ENCODE measurements at regions not wholly inside any gene's neighbourhood (a gene's known extent, or its start where the extent isn't known, plus 50 kb on each side); places are given as distances from the start of the nearest gene placed in this dataset.
A peak's percentile ranks its signal among the peaks of the same experiment; 100 is the strongest.

GRCh38 chr2:136527560-136527959 lies 237.8 kb upstream of the THSD7B start:
- H3K27ac ChIP-seq (ENCODE audit: low read length), result no peak overlapping the region
- BruUV-seq (replicated peaks), result no TSS peak
- H3K9me3 ChIP-seq (ENCODE audit: control insufficient read depth, insufficient read depth, low read depth, low read length), result no peaks in the 10 kb centered on the region
- no peaks in the 10 kb centered on the region for H3K36me3 ChIP-seq (ENCODE audit: control insufficient read depth, insufficient read depth, low read length)
- ChIA-PET POLR2A (no interaction called here), CTCF (no interaction called here)
- intact Hi-C loops (cut with micrococcal nuclease; ENCODE audit: unreplicated experiment), result no loop called here
- H3K27me3 ChIP-seq (ENCODE audit: control insufficient read depth, insufficient read depth, low read length), result no peaks in the 10 kb centered on the region
- TF ChIP-seq POLR2AphosphoS5 (IDR thresholded peaks at IDR 0.05; ENCODE audit: low read depth, low read length) (no peak), REST (IDR thresholded peaks at IDR 0.05; ENCODE audit: insufficient read depth in 1 of 2, low read depth in 2 of 2, low read length in 1 of 2) (peak; percentile 85 to 86)
- H3K4me1 ChIP-seq (ENCODE audit: control insufficient read depth, insufficient read depth, low read length), result no peaks in the 10 kb centered on the region
- no peak overlapping the region for H3K4me3 ChIP-seq (ENCODE audit: low read depth in 2 of 2, low read length in 2 of 2)
- ATAC-seq, result no peak
- DNase-seq (ENCODE audit: low read depth, low spot score), result no peak
- in situ Hi-C loops (cut with HindIII; ENCODE audit: low pct_unique_long_range_greater_than_20kb, low sequenced_read_pairs), result no loop called here

GRCh38 chr2:136522724-136523123 lies 242.6 kb upstream of the THSD7B start:
- H3K27me3 ChIP-seq (ENCODE audit: control insufficient read depth, insufficient read depth, low read length), result no peaks in the 10 kb centered on the region
- ChIA-PET POLR2A (no interaction called here), CTCF (no interaction called here)
- TF ChIP-seq TCF7L2 (IDR thresholded peaks at IDR 0.05; ENCODE audit: low read depth, low read length) (no peak), SIN3A (IDR thresholded peaks at IDR 0.05; ENCODE audit: borderline replicate concordance, insufficient read depth, low read depth, low read length) (no peak)
- intact Hi-C loops (cut with micrococcal nuclease; ENCODE audit: unreplicated experiment) (no loop called here), in situ Hi-C loops (cut with HindIII; ENCODE audit: low pct_unique_long_range_greater_than_20kb, low sequenced_read_pairs) (no loop called here)
- ATAC-seq, result no peak
- no peaks in the 10 kb centered on the region for H3K4me1 ChIP-seq (ENCODE audit: control insufficient read depth, insufficient read depth, low read length)
- H3K27ac ChIP-seq (ENCODE audit: low read length), result no peak overlapping the region
- H3K36me3 ChIP-seq (ENCODE audit: control insufficient read depth, insufficient read depth, low read length), result no peaks in the 10 kb centered on the region
- H3K4me3 ChIP-seq (ENCODE audit: low read depth in 2 of 2, low read length in 2 of 2), result no peak overlapping the region
- no peaks in the 10 kb centered on the region for H3K9me3 ChIP-seq (ENCODE audit: control insufficient read depth, insufficient read depth, low read depth, low read length)
- DNase-seq (ENCODE audit: low read depth, low spot score), result no peak
- no TSS peak for BruUV-seq (replicated peaks)

- POLR2A ChIA-PET, result no interaction called here
- H3K4me3 ChIP-seq (ENCODE audit: low read depth in 2 of 2, low read length in 2 of 2), result no peak overlapping the region
- no peaks in the 10 kb centered on the region for H3K9me3 ChIP-seq (ENCODE audit: control insufficient read depth, insufficient read depth, low read depth, low read length)
- CTCF ChIA-PET, result no interaction called here
- no peaks in the 10 kb centered on the region for H3K4me1 ChIP-seq (ENCODE audit: control insufficient read depth, insufficient read depth, low read length)
- intact Hi-C loops (cut with micrococcal nuclease; ENCODE audit: unreplicated experiment), result no loop called here
- BruUV-seq (replicated peaks), result no TSS peak
- no peaks in the 10 kb centered on the region for H3K27me3 ChIP-seq (ENCODE audit: control insufficient read depth, insufficient read depth, low read length)
- DNase-seq (ENCODE audit: low read depth, low spot score) (no peak), ATAC-seq (no peak)
- no peaks in the 10 kb centered on the region for H3K36me3 ChIP-seq (ENCODE audit: control insufficient read depth, insufficient read depth, low read length)
- no peak overlapping the region for H3K27ac ChIP-seq (ENCODE audit: low read length)
- in situ Hi-C loops (cut with HindIII; ENCODE audit: low pct_unique_long_range_greater_than_20kb, low sequenced_read_pairs), result no loop called here
- TF ChIP-seq POLR2AphosphoS5 (IDR thresholded peaks at IDR 0.05; ENCODE audit: low read depth, low read length), result no peak
- no peak for TF ChIP-seq SIN3A (IDR thresholded peaks at IDR 0.05; ENCODE audit: borderline replicate concordance, insufficient read depth, low read depth, low read length)
- TF ChIP-seq REST (IDR thresholded peaks at IDR 0.05; ENCODE audit: insufficient read depth in 1 of 2, low read depth in 2 of 2, low read length in 1 of 2), result no peak
- TF ChIP-seq CTCF (IDR thresholded peaks at IDR 0.05), result no peak
- TF ChIP-seq TCF7L2 (IDR thresholded peaks at IDR 0.05; ENCODE audit: low read depth, low read length), result no peak
These were observed 247.6 kb upstream of the THSD7B start for GRCh38 chr2:136517716-136518115.
